CD4-positive, alpha-beta T cell (primary cell): ENCODE measurements at regions not wholly inside any gene's neighbourhood (a gene's known extent, or its start where the extent isn't known, plus 50 kb on each side); places are given as distances from the start of the nearest gene placed in this dataset.
A peak's percentile ranks its signal among the peaks of the same experiment; 100 is the strongest.

ENCODE experiments used
- ATAC-seq: fragments of 200-7000 bp; cut with Tn5 transposase; one replicate; pipeline ENCODE4 v1.10.0; 2022; ENCODE audit warnings: mild to moderate bottlenecking; ENCODE audit not compliant: poor library complexity
- CTCF ChIA-PET: fragments of 350-600 bp; sonication (Branson Sonifier 250); formaldehyde crosslinking; loops from one replicate; lab custom pipeline; 2021; ENCODE audit warnings: antibody characterized with exemption, inconsistent platforms; lab: Charles Lee
- POLR2A ChIA-PET: fragments of 350-600 bp; sonication (Branson Sonifier 250); formaldehyde crosslinking; loops from one replicate; lab custom pipeline; 2021; ENCODE audit warnings: antibody characterized with exemption, inconsistent platforms; lab: Charles Lee
- DNase-seq, 14 experiments: peaks; one replicate each; pipeline ENCODE4 v3.0.0-alpha.2; 2013 to 2020; ENCODE audit warnings: mixed read lengths in 2 of 14
- H3K27ac ChIP-seq, 2 donors: one replicate each; pipeline versions ENCODE4 v1.5.1 to v1.7.0; 2013; ENCODE audit warnings: low read length in 2 of 2, low read depth in 1 of 2, mild to moderate bottlenecking in 1 of 2
- H3K27me3 ChIP-seq, 2 experiments: 1 replicate in 1 of 2; 2 replicates in 1 of 2; pipeline versions ENCODE4 v1.6.1 to v1.7.0; 2013; ENCODE audit warnings: low read length in 2 of 2, control low read depth in 1 of 2, mild to moderate bottlenecking in 1 of 2, moderate library complexity in 1 of 2; ENCODE audit not compliant: insufficient read depth in 2 of 2, control insufficient read depth in 1 of 2
- H3K36me3 ChIP-seq: one replicate; pipeline ENCODE4 v1.6.1; 2013; ENCODE audit warnings: low read length, control low read depth; ENCODE audit not compliant: insufficient read depth
- H3K4me1 ChIP-seq: one replicate; pipeline ENCODE4 v1.6.1; 2013; ENCODE audit warnings: low read length, control low read depth; ENCODE audit not compliant: insufficient read depth
- H3K4me3 ChIP-seq: one replicate; pipeline ENCODE4 v1.5.1; 2013; ENCODE audit warnings: mild to moderate bottlenecking, low read length, moderate library complexity
- H3K9me3 ChIP-seq, 2 experiments: 1 replicate in 1 of 2; 2 replicates in 1 of 2; pipeline versions ENCODE4 v1.6.1 to v1.7.0; 2013; ENCODE audit warnings: low read length in 2 of 2, mild to moderate bottlenecking in 2 of 2, control low read depth in 1 of 2, moderate library complexity in 1 of 2; ENCODE audit not compliant: control insufficient read depth in 1 of 2, insufficient read depth in 1 of 2
- H3K27ac Mint-ChIP-seq: one replicate; pipeline ENCODE4 v1.8.0; 2020; ENCODE audit warnings: mixed read lengths
- H3K27me3 Mint-ChIP-seq: one replicate; pipeline ENCODE4 v1.8.0; 2021; ENCODE audit warnings: mixed read lengths
- H3K36me3 Mint-ChIP-seq: one replicate; pipeline ENCODE4 v1.8.0; 2021; ENCODE audit warnings: low read depth, mixed read lengths
- H3K4me1 Mint-ChIP-seq: one replicate; pipeline ENCODE4 v1.8.0; 2021; ENCODE audit warnings: low read depth, mixed read lengths
- H3K4me3 Mint-ChIP-seq: one replicate; pipeline ENCODE4 v1.8.0; 2020; ENCODE audit warnings: mild to moderate bottlenecking, mixed read lengths
- H3K9me3 Mint-ChIP-seq: one replicate; pipeline ENCODE4 v1.8.0; 2020; ENCODE audit warnings: mixed read lengths
- CTCF ChIP-seq: fragments of 200-600 bp; IDR thresholded peaks from one replicate; pipeline ENCODE4 v1.8.0; 2022; ENCODE audit warnings: antibody characterized with exemption, mild to moderate bottlenecking
- intact Hi-C, 2 experiments: fragments of 100-400 bp; cut with DNase I in 1 of 2; cut with micrococcal nuclease in 1 of 2; formaldehyde crosslinking; loops; one replicate each; pipeline versions ENCODE4 v1.15.1 to v1.9.0; 2023 to 2025; cut with DNase I, micrococcal nuclease

DNA sequence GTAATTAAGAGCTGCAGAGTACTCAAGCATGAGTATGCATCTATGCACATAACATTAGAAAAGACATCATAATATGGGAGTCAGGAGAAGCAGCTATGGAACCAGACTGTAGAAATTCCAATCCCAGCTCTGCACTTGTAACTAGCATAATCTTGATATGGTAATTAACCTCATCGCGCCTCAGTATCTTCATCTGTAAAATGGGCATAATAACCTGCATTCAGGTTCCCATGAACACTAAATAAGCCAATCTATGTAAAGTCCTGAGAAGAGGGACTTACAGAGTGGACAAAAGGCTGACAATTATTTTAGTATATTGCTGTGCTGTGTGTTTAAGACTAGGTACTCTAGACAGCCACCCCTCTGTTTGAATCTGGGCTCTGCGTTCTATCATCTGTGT lies 318.9 kb upstream of the USP25 start:
- ATAC-seq (no peak), DNase-seq (no peak)
- H3K4me1 ChIP-seq = no peaks in the 10 kb centered on the region
- H3K27me3 Mint-ChIP-seq = no peaks in the 10 kb centered on the region
- H3K27ac Mint-ChIP-seq = no peak overlapping the region
- POLR2A ChIA-PET = no interaction called here
- H3K4me1 Mint-ChIP-seq = no peaks in the 10 kb centered on the region
- H3K27me3 ChIP-seq = no peaks in the 10 kb centered on the region
- no peaks in the 10 kb centered on the region for H3K36me3 ChIP-seq
- H3K27ac ChIP-seq = no peak overlapping the region
- H3K9me3 Mint-ChIP-seq = peaks cover 5% of the 10 kb centered on the region
- no peak overlapping the region for H3K4me3 ChIP-seq
- CTCF ChIA-PET = no interaction called here
- TF ChIP-seq CTCF = no peak
- no peaks in the 10 kb centered on the region for H3K9me3 ChIP-seq
- H3K4me3 Mint-ChIP-seq = no peak overlapping the region
- intact Hi-C loops = no loop called here
- no peaks in the 10 kb centered on the region for H3K36me3 Mint-ChIP-seq

- ChIA-PET CTCF (no interaction called here), POLR2A (no interaction called here)
- Histone ChIP-seq H3K4me3 (no peak overlapping the region), H3K4me1 (no peaks in the 10 kb centered on the region), H3K36me3 (no peaks in the 10 kb centered on the region), H3K9me3 (no peaks in the 10 kb centered on the region), H3K27me3 (no peaks in the 10 kb centered on the region), H3K27ac (no peak overlapping the region)
- H3K9me3 Mint-ChIP-seq = peaks cover 5% of the 10 kb centered on the region
- H3K27me3 Mint-ChIP-seq = no peaks in the 10 kb centered on the region
- no peak overlapping the region for H3K27ac Mint-ChIP-seq
- H3K36me3 Mint-ChIP-seq = no peaks in the 10 kb centered on the region
- DNase-seq = peak in 1 of 14 experiments; percentile 19
- H3K4me3 Mint-ChIP-seq = no peak overlapping the region
- intact Hi-C loops = no loop called here
- no peak for ATAC-seq
- no peaks in the 10 kb centered on the region for H3K4me1 Mint-ChIP-seq
- no peak for TF ChIP-seq CTCF
Measured at GRCh38 chr21:15414057-15414456, 315.7 kb upstream of the USP25 start.

DNA sequence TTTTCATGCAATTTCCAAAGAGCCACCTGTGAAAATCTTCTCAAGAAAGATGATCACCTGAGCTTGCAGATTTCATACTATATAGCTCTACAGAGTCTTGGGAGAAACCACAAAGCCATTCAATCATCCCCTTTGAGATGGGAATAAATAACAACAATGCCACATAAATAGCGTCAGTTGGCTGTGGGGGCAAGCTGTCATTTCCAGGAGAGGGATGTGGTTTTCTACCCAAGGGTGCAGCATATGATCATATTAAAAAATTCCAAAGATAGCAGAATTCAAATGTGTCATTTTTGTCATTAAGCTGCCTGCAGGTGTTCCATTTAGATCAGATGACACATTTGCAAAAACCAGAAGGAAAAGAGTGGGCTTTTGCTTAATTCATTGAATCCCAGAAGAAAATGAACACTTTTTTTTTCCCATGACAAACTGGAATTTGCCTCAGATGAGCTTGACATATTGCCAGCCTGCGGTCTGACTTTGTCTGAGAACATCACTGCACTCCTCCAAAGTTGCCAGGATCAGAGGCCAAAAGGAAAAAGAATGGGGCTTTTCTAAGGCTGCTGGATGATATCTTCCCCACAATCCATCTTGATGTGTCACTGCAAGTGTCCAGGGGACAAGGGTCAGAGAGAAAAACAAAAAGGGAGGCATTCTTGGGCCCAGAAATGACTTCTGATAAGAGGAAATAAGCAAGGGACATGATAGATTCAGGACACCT lies 314.1 kb upstream of the USP25 start:
- Histone ChIP-seq H3K4me3 (no peak overlapping the region), H3K36me3 (no peaks in the 10 kb centered on the region), H3K9me3 (no peaks in the 10 kb centered on the region), H3K27me3 (no peaks in the 10 kb centered on the region), H3K4me1 (no peaks in the 10 kb centered on the region), H3K27ac (no peak overlapping the region)
- DNase-seq = no peak
- no peak overlapping the region for H3K4me3 Mint-ChIP-seq
- intact Hi-C loops = no loop called here
- H3K36me3 Mint-ChIP-seq = no peaks in the 10 kb centered on the region
- peaks cover 5% of the 10 kb centered on the region for H3K9me3 Mint-ChIP-seq
- CTCF ChIA-PET = interaction anchor here (1.3 kb wide), 1 partner anchor 11 kb away, joined by 3 read pairs; no protein-coding TSS in a partner anchor
- no peak for TF ChIP-seq CTCF
- H3K4me1 Mint-ChIP-seq = no peaks in the 10 kb centered on the region
- POLR2A ChIA-PET = no interaction called here
- no peak overlapping the region for H3K27ac Mint-ChIP-seq
- ATAC-seq = no peak
- H3K27me3 Mint-ChIP-seq = no peaks in the 10 kb centered on the region
